DOHH2 (cell line): ENCODE measurements at regions not wholly inside any gene's neighbourhood (a gene's known extent, or its start where the extent isn't known, plus 50 kb on each side); places are given as distances from the start of the nearest gene placed in this dataset.
"Not testable (repeated sequence)": the region's sequence is repeated elsewhere in the genome, so short reads cannot be mapped to it uniquely, and the experiment has no call there.

Source experiments
- H3F3A ChIP-seq: fragments of 200-600 bp; sonication (generic), shearing (Covaris generic); 2 replicates; pipeline ENCODE4 v1.6.0; 2016; ENCODE audit warnings: antibody characterized with exemption, mild to moderate bottlenecking; ENCODE audit not compliant: control insufficient read depth, insufficient read depth
- H3K27ac ChIP-seq: fragments of 200-600 bp; sonication (generic); 2 replicates; pipeline ENCODE4 v1.5.1; 2014; ENCODE audit warnings: low read depth, mild to moderate bottlenecking, low read length, moderate library complexity
- H3K27me3 ChIP-seq: fragments of 200-600 bp; sonication (generic); 2 replicates; pipeline ENCODE4 v1.6.1; 2014; ENCODE audit warnings: mild to moderate bottlenecking, low read length, mixed read lengths; ENCODE audit not compliant: control insufficient read depth
- H3K36me3 ChIP-seq: fragments of 200-600 bp; sonication (generic); 2 replicates; pipeline ENCODE4 v1.6.1; 2014; ENCODE audit warnings: mild to moderate bottlenecking, low read length, moderate library complexity, mixed read lengths; ENCODE audit not compliant: control insufficient read depth
- H3K4me1 ChIP-seq: fragments of 200-600 bp; sonication (generic); 2 replicates; pipeline ENCODE4 v1.6.1; 2014; ENCODE audit warnings: mild to moderate bottlenecking, low read length, mixed read lengths; ENCODE audit not compliant: control insufficient read depth
- H3K4me2 ChIP-seq: fragments of 200-600 bp; sonication (generic); 2 replicates; pipeline ENCODE4 v1.6.0; 2014; ENCODE audit warnings: mild to moderate bottlenecking, low read length, moderate library complexity
- H3K4me3 ChIP-seq: fragments of 200-600 bp; sonication (generic); 2 replicates; pipeline ENCODE4 v1.5.1; 2014; ENCODE audit warnings: mild to moderate bottlenecking, low read length, mixed read lengths
- H3K79me2 ChIP-seq: fragments of 200-600 bp; sonication (generic); 2 replicates; pipeline ENCODE4 v1.6.1; 2014; ENCODE audit warnings: mild to moderate bottlenecking, low read length, mixed read lengths; ENCODE audit not compliant: control insufficient read depth
- H3K9me2 ChIP-seq: fragments of 200-600 bp; sonication (generic); replicated peaks from 2 replicates; pipeline ENCODE4 v1.6.1; 2014; ENCODE audit warnings: mild to moderate bottlenecking, low read length, mixed read lengths; ENCODE audit not compliant: control insufficient read depth
- H3K9me3 ChIP-seq: fragments of 200-600 bp; sonication (generic); 2 replicates; pipeline ENCODE4 v1.6.1; 2014; ENCODE audit warnings: antibody characterized with exemption, low read length, mixed read lengths; ENCODE audit not compliant: control insufficient read depth, insufficient read depth
- H4K20me1 ChIP-seq: fragments of 200-600 bp; sonication (generic); 2 replicates; pipeline ENCODE4 v1.6.0; 2014; ENCODE audit warnings: low read depth, mild to moderate bottlenecking, antibody characterized with exemption, low read length, moderate library complexity; ENCODE audit not compliant: control insufficient read depth, insufficient read depth
- EZH2phosphoT487 ChIP-seq: fragments of 200-600 bp; sonication (generic); IDR thresholded peaks from 2 replicates; pipeline ENCODE4 v1.6.1; 2017; ENCODE audit warnings: borderline replicate concordance, mild to moderate bottlenecking, antibody characterized with exemption, low read length, moderate library complexity, mixed read lengths
- TF ChIP-seq, protein P1 (sequence below): fragments of 200-600 bp; sonication (generic); IDR thresholded peaks from one replicate; pipeline ENCODE4 v1.5.1; 2014; ENCODE audit warnings: antibody characterized with exemption, mild to moderate bottlenecking, low read depth, low read length; ENCODE audit not compliant: poor library complexity, severe bottlenecking

DNA sequence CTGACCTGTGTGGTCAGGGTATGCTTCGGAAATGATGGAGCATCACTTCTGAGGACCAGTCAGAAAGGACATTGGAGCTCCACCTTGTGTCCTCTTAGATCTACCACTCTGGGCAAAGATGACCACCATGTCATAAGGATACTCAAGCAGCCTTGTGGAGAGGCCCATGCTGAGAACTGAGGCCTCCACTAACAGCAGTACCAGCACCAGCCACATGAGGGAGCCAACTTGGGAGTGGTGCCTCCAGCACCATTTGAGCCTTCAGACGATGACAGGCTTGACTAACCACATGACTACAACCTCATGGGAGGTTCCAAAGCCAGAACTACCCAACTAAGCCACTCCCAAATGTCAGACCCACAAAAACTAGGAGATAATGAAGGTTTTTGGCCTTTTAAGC lies 116.0 kb downstream of the NPTX2 start:
- H3K4me2 ChIP-seq, result no peak overlapping the region
- H3K79me2 ChIP-seq, result no peaks in the 10 kb centered on the region
- no peaks in the 10 kb centered on the region for H3K36me3 ChIP-seq
- TF ChIP-seq EZH2phosphoT487, result no peak
- TF ChIP-seq, protein P1, sequence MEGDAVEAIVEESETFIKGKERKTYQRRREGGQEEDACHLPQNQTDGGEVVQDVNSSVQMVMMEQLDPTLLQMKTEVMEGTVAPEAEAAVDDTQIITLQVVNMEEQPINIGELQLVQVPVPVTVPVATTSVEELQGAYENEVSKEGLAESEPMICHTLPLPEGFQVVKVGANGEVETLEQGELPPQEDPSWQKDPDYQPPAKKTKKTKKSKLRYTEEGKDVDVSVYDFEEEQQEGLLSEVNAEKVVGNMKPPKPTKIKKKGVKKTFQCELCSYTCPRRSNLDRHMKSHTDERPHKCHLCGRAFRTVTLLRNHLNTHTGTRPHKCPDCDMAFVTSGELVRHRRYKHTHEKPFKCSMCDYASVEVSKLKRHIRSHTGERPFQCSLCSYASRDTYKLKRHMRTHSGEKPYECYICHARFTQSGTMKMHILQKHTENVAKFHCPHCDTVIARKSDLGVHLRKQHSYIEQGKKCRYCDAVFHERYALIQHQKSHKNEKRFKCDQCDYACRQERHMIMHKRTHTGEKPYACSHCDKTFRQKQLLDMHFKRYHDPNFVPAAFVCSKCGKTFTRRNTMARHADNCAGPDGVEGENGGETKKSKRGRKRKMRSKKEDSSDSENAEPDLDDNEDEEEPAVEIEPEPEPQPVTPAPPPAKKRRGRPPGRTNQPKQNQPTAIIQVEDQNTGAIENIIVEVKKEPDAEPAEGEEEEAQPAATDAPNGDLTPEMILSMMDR, result peak; percentile 99
- H3F3A ChIP-seq, result no peaks in the 10 kb centered on the region
- 0 out of 2 replicates have a peak, but pooled peaks cover 2% of the 10 kb centered on the region for H3K27me3 ChIP-seq
- peaks cover 13% of the 10 kb centered on the region for H3K4me1 ChIP-seq
- H3K9me2 ChIP-seq, result no peaks in the 10 kb centered on the region
- H3K4me3 ChIP-seq, result no peak overlapping the region
- H3K9me3 ChIP-seq, result peaks cover 3% of the 10 kb centered on the region; the same call in 1 of the 2 replicates
- H4K20me1 ChIP-seq, result no peaks in the 10 kb centered on the region
- no peak overlapping the region for H3K27ac ChIP-seq

DNA sequence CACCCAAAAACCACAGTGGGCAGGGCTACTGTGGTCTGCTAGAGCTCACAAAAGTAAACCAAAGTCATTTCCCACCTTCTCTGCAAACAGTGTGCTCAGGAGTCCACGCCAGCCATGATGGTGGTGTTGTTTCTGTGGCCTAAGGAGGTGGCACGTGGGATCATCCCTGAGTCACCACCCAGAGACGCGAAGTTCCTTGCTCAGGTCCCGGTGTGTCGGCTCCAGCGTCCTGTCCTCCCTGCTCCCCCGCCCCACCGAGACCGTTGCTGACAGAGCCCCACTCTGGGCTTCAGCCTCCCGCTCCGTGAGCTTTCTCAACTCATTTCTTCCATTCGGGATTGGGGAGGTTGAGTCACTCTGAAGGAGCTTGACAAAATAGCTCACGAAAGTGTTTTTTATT lies 118.7 kb downstream of the NPTX2 start:
- no peaks in the 10 kb centered on the region for H4K20me1 ChIP-seq
- no peak overlapping the region for H3K4me2 ChIP-seq
- H3K36me3 ChIP-seq, result no peaks in the 10 kb centered on the region
- H3K9me2 ChIP-seq, result no peaks in the 10 kb centered on the region
- H3K27ac ChIP-seq, result no peak overlapping the region
- TF ChIP-seq, protein P1, result no peak
- TF ChIP-seq EZH2phosphoT487, result no peak
- H3K9me3 ChIP-seq, result peaks cover 3% of the 10 kb centered on the region; the same call in 1 of the 2 replicates
- no peaks in the 10 kb centered on the region for H3F3A ChIP-seq
- no peak overlapping the region for H3K4me3 ChIP-seq
- peaks cover 6% of the 10 kb centered on the region for H3K4me1 ChIP-seq
- H3K79me2 ChIP-seq, result no peaks in the 10 kb centered on the region
- no peaks in the 10 kb centered on the region for H3K27me3 ChIP-seq

DNA sequence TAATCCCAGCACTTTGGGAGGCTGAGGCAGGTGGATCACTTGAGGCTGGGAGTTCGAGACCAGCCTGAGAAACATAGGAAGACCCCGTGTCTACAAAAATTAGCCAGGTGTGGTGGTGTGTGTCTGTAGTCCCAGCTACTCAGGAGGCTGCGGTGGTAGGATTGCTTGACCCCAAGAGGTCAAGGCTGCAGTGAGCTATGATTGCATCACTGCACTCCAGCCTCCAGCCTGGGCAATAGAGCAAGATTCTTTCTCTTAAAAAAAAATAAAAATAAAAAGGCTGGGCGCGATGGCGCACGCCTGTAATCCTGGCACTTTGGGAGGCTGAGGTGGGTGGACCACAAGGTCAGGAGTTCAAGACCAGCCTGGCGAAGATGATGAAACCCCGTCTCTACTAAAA lies 119.4 kb downstream of the NPTX2 start:
- not testable (repeated sequence) for H3K27ac ChIP-seq, H3K9me3 ChIP-seq, H3K4me3 ChIP-seq, H3F3A ChIP-seq, H3K79me2 ChIP-seq, H3K27me3 ChIP-seq, H4K20me1 ChIP-seq, H3K36me3 ChIP-seq, H3K9me2 ChIP-seq, H3K4me1 ChIP-seq, H3K4me2 ChIP-seq

DNA sequence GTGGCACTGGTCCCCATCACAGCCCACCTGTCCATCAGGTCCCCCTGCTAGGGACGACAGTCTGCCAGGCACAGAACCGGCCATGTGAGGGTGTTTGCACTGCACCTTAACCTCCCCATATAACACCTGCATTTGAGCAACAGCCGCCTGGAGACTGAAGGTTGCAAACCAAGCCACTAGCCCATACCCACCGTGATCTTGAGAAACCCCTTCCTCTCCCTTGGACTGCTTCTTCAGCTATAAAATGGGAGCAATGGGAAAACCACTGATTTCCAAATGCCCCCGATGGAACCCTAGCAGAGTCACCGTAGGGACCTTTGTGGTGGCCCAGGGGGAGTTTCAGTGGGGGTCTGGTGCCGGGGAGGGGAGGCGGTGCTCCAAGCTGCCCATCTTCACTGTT lies 120.1 kb downstream of the NPTX2 start:
- H3K27me3 ChIP-seq, result no peaks in the 10 kb centered on the region
- no peak overlapping the region for H3K4me2 ChIP-seq
- no peak for TF ChIP-seq EZH2phosphoT487
- TF ChIP-seq, protein P1, result no peak
- no peaks in the 10 kb centered on the region for H3F3A ChIP-seq
- no peaks in the 10 kb centered on the region for H3K79me2 ChIP-seq
- H3K36me3 ChIP-seq, result no peaks in the 10 kb centered on the region
- H3K9me2 ChIP-seq, result no peaks in the 10 kb centered on the region
- no peak overlapping the region for H3K27ac ChIP-seq
- peaks cover 3% of the 10 kb centered on the region; the same call in 1 of the 2 replicates for H3K9me3 ChIP-seq
- no peak overlapping the region for H3K4me3 ChIP-seq
- no peaks in the 10 kb centered on the region for H4K20me1 ChIP-seq
- peaks cover 6% of the 10 kb centered on the region for H3K4me1 ChIP-seq
